ENCODE measurements at regions not wholly inside any gene's neighbourhood (a gene's known extent, or its start where the extent isn't known, plus 50 kb on each side); places are given as distances from the start of the nearest gene placed in this dataset.

DNA sequence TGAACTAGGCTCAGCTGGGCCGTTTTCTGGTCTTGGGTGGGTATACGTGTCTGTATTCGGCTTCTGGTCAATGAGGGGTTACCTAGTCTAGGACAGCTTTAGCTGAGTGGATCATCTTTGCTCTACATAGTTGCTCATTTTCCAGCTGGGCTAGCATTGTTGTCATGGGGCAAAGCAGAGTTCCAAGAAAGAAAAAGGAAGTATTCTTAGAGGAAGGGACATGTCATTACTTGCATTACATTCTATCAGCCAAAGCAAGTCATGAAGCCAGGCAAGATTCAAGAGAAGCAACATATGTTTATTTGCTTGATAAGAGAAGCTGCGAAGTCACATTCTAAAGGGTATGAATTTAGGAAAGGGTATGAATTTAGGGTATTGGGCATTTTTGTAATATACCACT, 396.5 kb downstream of the ZNF608 start:
- no peak overlapping the region for H3K27ac ChIP-seq
- no peak for TF ChIP-seq POLR2A (IDR thresholded peaks at IDR 0.05)
- TF ChIP-seq, protein P1, sequence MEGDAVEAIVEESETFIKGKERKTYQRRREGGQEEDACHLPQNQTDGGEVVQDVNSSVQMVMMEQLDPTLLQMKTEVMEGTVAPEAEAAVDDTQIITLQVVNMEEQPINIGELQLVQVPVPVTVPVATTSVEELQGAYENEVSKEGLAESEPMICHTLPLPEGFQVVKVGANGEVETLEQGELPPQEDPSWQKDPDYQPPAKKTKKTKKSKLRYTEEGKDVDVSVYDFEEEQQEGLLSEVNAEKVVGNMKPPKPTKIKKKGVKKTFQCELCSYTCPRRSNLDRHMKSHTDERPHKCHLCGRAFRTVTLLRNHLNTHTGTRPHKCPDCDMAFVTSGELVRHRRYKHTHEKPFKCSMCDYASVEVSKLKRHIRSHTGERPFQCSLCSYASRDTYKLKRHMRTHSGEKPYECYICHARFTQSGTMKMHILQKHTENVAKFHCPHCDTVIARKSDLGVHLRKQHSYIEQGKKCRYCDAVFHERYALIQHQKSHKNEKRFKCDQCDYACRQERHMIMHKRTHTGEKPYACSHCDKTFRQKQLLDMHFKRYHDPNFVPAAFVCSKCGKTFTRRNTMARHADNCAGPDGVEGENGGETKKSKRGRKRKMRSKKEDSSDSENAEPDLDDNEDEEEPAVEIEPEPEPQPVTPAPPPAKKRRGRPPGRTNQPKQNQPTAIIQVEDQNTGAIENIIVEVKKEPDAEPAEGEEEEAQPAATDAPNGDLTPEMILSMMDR (IDR thresholded peaks at IDR 0.05), result no peak
- TF ChIP-seq EP300 (IDR thresholded peaks at IDR 0.05), result no peak
- no peak for TF ChIP-seq POLR2AphosphoS5 (IDR thresholded peaks at IDR 0.05)
- no peaks in the 10 kb centered on the region for H3K36me3 ChIP-seq
- no peaks in the 10 kb centered on the region for H3K9me3 ChIP-seq
- ATAC-seq (ENCODE audit: low FRiP score in 2 of 2) (no peak), DNase-seq (no peak)
- H3K27me3 ChIP-seq, result no peaks in the 10 kb centered on the region
- WGBS, 2 donors, result 96% methylated on average over 4 of the region's 4 CpGs
- no peak overlapping the region for H3K4me3 ChIP-seq
- no peaks in the 10 kb centered on the region for H3K4me1 ChIP-seq

DNA sequence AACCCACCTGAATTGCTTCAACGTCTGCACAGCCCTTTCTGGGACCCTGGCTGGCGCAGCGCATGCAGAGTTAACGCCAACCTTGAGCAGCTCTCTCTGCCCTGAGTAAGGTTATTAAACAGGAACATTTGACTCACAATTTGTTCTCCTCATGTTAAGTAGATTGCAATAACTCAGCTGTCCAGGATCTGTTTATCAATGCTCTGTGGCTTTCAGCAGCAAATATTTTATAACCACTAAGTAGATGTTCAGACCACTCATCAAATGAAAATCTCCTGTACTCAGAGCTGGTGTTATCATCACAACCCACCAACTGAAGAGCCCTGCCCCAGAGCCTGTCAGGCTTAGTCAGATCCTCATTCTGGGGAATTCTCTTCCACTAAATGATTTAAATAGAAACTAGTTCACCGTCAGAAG, 403.0 kb downstream of the ZNF608 start:
- ATAC-seq (ENCODE audit: low FRiP score in 2 of 2), result peak; percentile 40 to 69
- WGBS, 2 donors, result 77 to 80% methylated on average over 5 of the region's 5 CpGs

DNA sequence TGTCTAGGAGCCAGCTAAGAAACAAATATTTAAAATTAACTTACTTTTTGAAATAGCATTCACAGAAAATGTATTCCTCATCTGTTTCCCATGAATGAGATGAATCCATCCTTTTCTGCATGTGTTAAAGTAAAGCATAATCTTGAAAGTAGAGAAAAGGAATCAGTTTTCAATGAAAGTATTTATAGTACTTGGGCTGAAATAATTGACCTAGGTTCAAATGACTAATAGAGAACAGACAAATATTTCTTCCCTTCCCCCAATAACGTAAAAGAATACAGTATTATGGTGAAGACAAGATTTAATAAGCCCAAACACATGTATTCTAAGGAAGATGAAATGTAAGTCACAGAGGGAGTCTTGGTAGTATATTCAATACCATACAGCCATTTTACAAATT, 403.5 kb downstream of the ZNF608 start:
- DNase-seq, result no peak
- no peaks in the 10 kb centered on the region for H3K36me3 ChIP-seq
- TF ChIP-seq POLR2A (IDR thresholded peaks at IDR 0.05), result no peak
- no peak for TF ChIP-seq EP300 (IDR thresholded peaks at IDR 0.05)
- TF ChIP-seq, protein P1 (IDR thresholded peaks at IDR 0.05), result no peak
- TF ChIP-seq POLR2AphosphoS5 (IDR thresholded peaks at IDR 0.05), result no peak
- no peaks in the 10 kb centered on the region for H3K9me3 ChIP-seq
- H3K4me1 ChIP-seq, result peaks cover 5 to 28% (median 21%) of the 10 kb centered on the region in 4 donors
- H3K27ac ChIP-seq, result no peak overlapping the region
- no peak for ATAC-seq (ENCODE audit: low FRiP score in 2 of 2)
- no peaks in the 10 kb centered on the region for H3K27me3 ChIP-seq
- 78 to 86% methylated on average over 1 of the region's 1 CpG for WGBS, 2 donors
- H3K4me3 ChIP-seq, result no peak overlapping the region

More for the DNA sequence above, 403.0 kb downstream of the ZNF608 start:
- no peak overlapping the region for H3K4me3 ChIP-seq
- H3K9me3 ChIP-seq, result no peaks in the 10 kb centered on the region
- TF ChIP-seq POLR2AphosphoS5 (IDR thresholded peaks at IDR 0.05) (peak in 1 of 2 donors; percentile 24), POLR2A (IDR thresholded peaks at IDR 0.05) (no peak)
- peaks cover 5 to 28% (median 21%) of the 10 kb centered on the region in 4 donors for H3K4me1 ChIP-seq
- no peaks in the 10 kb centered on the region for H3K36me3 ChIP-seq
- H3K27me3 ChIP-seq, result no peaks in the 10 kb centered on the region
- no peak for DNase-seq
- H3K27ac ChIP-seq, result no peak overlapping the region

DNA sequence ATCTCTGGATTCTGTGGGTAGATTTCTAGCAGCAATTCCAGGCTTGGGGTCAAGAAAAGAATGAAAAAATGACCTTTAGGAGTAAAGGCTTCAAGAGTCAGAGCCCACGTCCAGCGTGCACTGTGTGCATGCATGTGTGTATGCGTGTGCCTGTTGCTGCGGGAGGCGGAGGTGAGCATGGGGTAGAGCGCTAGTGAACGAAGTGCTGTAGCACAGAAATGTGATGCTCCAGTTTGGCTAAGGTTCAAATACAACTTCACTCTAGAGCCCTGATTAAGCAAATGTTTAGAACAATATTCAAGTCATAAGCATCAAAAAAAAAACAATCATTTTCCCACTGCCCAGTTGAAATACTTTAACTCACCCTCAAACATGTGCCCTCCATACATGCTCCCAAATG, 403.9 kb downstream of the ZNF608 start:
- 81 to 88% methylated on average over 7 of the region's 7 CpGs for WGBS, 2 donors
- H3K4me3 ChIP-seq, result no peak overlapping the region
- H3K36me3 ChIP-seq, result no peaks in the 10 kb centered on the region
- TF ChIP-seq EP300 (IDR thresholded peaks at IDR 0.05), result no peak
- TF ChIP-seq, protein P1 (IDR thresholded peaks at IDR 0.05), result no peak
- TF ChIP-seq POLR2A (IDR thresholded peaks at IDR 0.05), result no peak
- no peak for TF ChIP-seq POLR2AphosphoS5 (IDR thresholded peaks at IDR 0.05)
- no peak overlapping the region for H3K27ac ChIP-seq
- H3K4me1 ChIP-seq, result peaks cover 5 to 28% (median 21%) of the 10 kb centered on the region in 4 donors
- ATAC-seq (ENCODE audit: low FRiP score in 2 of 2), result peak in 1 of 2 donors; percentile 61
- no peaks in the 10 kb centered on the region for H3K9me3 ChIP-seq
- H3K27me3 ChIP-seq, result no peaks in the 10 kb centered on the region
- DNase-seq, result no peak

DNA sequence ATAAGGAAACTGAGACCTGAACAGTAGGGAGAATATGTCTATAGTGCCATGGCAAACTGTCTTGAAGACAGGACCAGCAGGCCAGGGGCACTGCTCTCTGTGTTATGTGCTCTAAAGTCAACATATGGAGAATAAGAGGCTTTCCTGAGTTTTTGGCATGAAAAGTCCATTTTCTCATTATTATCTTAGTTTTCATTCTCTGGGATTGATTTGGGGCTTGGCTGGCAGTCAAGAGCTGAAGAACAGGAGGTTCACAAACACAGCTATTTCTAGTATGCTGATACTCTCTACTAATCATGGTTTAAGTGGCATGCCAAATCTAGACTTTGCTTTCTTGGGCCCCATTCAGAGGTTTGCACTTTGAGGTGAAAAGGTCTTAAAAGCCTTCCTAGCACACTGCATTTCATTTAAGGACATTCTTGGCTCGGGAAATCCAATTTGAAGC, 404.4 kb downstream of the ZNF608 start:
- H3K4me3 ChIP-seq, result no peak overlapping the region
- TF ChIP-seq POLR2A (IDR thresholded peaks at IDR 0.05), result no peak
- TF ChIP-seq, protein P1 (IDR thresholded peaks at IDR 0.05), result no peak
- no peak for TF ChIP-seq EP300 (IDR thresholded peaks at IDR 0.05)
- no peak for TF ChIP-seq POLR2AphosphoS5 (IDR thresholded peaks at IDR 0.05)
- 37 to 58% methylated on average over 1 of the region's 1 CpG for WGBS, 2 donors
- no peaks in the 10 kb centered on the region for H3K36me3 ChIP-seq
- no peaks in the 10 kb centered on the region for H3K27me3 ChIP-seq
- no peaks in the 10 kb centered on the region for H3K9me3 ChIP-seq
- peak in 1 of 2 donors; percentile 60 for ATAC-seq (ENCODE audit: low FRiP score in 2 of 2)
- DNase-seq, result no peak
- peaks cover 5 to 28% (median 21%) of the 10 kb centered on the region in 4 donors for H3K4me1 ChIP-seq
- peak overlapping the region in 2 of 4 donors; percentile 15 to 46 for H3K27ac ChIP-seq
